GM19328 (cell line): ENCODE measurements at regions not wholly inside any gene's neighbourhood (a gene's known extent, or its start where the extent isn't known, plus 50 kb on each side); places are given as distances from the start of the nearest gene placed in this dataset.
"Not testable (repeated sequence)": the region's sequence is repeated elsewhere in the genome, so short reads cannot be mapped to it uniquely, and the experiment has no call there.

ENCODE experiments used
- ATAC-seq: cut with Tn5 transposase; IDR thresholded peaks from one replicate; pipeline ENCODE4 v1.9.1; 2021; ENCODE audit warnings: mild to moderate bottlenecking, moderate library complexity; ENCODE audit not compliant: unreplicated experiment

- no peak for ATAC-seq
These were observed 479.0 kb downstream of the RAP2B start for GRCh38 chr3:153640689-153641665.

- not testable (repeated sequence) for ATAC-seq
These were observed 478.6 kb upstream of the ARHGEF26 start for GRCh38 chr3:153642576-153642975.

DNA sequence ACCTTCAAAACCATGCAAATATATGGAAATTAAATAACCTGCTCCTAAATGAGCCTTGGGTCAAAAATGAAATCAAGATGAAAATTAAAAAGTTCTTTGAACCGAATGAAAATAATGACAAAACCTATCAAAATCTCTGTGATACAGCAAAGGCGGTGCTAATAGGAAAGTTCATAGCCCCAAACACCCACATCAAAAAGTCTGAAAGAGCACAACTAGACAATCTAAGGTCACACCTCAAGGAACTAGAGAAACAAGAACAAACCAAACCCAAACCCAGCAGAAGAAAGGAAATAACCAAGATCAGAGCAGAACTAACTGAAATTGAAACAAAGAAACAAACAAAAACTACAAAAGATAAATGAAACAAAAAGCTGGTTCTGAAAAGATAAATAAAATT lies 477.7 kb upstream of the ARHGEF26 start:
- not testable (repeated sequence) for ATAC-seq

GRCh38 chr3:153649286-153649839 lies 471.8 kb upstream of the ARHGEF26 start:
- no peak for ATAC-seq

DNA sequence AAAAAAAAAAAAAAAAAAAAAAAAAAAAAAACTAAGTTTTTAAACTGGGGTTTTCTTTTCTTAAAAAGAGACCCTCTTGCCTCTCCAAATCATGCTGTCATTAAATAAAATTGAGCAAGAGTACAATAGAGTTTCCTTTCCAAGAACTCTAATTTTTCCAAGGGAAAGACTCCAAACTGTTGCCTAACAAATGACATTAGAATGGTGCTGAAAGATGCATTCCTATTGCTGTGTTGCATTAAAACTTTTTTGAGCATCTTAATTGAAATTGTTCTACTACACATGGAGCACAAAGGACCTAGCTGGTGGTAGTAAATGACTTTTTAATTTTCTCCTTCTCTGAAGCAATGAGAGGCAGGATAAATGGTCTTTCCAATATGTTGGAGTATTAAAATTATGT lies 469.1 kb upstream of the ARHGEF26 start:
- ATAC-seq = no peak

DNA sequence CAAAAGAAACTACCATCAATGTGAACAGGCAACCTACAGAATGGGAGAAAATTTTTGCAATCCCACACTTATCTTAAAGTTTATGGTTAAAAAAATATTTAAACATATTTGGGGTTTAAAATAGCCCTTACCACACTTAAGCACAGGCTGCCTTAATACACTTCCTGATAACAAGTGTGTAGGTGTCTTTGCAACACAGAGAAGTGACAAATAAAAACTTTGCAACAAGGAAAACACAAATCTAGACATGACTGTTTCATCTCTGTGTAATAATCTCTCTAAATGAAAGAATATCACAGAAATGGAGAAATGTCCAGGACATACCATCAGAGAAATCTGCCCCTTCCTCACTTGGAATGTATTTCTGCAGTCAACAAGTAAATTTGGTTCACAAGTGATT lies 464.1 kb upstream of the ARHGEF26 start:
- no peak for ATAC-seq

DNA sequence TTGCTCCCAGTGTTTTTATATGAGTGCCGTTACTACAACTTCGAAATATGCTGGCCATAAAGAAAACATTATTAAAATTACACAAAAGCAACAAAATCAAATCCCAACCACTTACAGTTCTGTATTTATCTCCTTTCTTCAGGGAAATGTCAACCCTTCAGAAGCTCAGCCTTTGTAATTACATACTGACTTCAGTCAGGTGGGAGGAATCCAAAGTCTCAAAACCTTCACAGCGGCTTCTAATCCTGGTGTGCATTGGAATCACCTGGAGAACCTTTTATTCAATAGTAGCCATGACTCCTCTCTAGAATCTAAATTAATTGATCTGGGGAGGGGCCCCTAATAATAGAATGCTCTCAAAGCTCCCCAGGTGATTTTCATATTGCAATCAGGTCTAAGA lies 463.7 kb upstream of the ARHGEF26 start:
- no peak for ATAC-seq

DNA sequence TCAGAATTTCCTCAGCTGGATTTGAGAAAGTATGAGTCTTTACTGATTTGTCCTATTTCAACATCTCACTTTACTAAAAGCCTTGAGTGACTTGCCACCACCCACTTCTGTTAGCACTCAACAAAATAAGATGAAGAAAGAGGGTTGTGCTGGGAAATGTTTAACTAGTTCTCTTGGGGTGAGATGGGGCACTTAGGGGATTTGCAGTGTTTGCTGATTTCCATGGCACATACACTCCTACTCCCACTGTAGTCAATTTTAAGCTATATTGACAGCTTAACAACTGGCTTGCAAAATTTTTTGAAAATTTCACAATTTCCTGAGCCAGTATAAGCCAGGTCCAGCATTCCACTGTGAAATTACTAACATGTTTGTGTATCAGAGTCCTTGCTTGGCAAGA lies 463.1 kb upstream of the ARHGEF26 start:
- no peak for ATAC-seq

DNA sequence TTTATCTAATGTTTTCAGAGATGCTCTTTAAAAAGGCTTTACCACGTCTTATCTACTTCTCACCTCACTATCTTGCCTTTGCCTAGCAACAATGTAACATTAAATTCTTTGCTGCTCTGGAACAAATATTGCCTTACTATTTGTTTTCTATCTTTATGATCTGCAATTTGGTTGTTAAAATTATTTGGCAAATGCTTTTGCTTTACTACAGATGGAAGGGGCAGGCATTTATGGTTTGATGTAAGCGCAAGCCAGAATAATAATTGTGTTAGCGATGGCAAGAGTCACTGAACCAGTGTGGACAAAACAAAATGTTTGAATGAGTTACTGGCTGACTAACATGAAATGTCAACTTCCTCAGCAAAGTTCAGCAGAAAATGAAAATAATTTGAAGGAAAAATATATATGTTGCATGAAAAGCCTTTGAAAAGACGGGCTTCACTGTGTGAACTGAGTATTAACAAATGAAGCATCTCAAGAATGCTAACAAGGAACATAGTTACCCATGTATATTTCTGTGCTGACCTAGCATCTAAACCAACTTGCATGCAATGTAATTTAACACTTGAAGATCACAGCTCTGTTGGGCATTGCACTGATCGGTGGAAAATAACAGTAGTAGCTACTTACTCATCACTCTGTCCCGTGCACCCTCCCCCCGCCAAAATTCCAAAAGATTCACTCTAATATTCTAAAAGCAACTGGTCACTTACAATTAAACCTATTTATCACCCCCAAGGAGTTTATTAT lies 454.0 kb upstream of the ARHGEF26 start:
- ATAC-seq = no peak

GRCh38 chr3:153669527-153669926 lies 451.7 kb upstream of the ARHGEF26 start:
- no peak for ATAC-seq

DNA sequence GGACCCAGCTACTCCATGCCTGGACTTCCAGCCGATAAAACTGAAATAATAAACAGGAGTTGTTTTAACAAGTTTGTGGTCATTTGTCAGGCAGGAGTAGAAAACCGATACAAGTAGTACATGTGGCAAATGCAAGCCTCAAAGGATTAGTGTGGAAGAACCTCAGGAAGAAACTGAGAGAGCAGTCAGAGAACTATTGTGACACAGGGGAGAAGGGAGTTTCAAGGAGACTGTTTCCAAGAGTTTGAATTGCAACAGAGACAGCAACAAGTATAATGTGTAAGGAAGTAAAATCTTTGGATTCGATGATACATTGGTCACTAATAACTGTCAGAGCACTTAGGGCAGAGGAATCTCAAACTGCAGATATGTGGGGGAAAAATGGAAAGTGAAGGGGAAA lies 450.6 kb upstream of the ARHGEF26 start:
- ATAC-seq = no peak

- no peak for ATAC-seq
These were observed 447.3 kb upstream of the ARHGEF26 start for GRCh38 chr3:153673853-153674252.

DNA sequence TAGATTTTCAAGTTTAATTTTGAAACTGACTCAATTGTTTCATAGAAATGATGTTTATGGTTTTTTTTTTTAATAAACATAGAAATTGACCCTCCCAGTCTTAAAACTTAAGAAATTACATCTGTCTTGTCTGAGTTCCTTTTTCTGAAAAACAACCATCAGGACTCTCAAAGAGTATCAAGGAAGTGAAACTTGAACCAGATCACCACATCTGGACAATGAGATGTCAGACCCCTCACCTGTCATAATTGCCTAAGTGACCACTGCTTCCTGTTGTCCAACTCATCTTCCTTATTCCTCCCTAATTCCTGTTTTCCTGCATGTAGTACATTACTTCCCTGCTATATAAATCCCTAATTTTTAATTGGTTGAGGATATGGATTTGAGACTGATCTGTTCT lies 441.5 kb upstream of the ARHGEF26 start:
- ATAC-seq = no peak

- ATAC-seq = no peak
These were observed 440.7 kb upstream of the ARHGEF26 start for GRCh38 chr3:153680526-153680925.

GRCh38 chr3:153681057-153681456 lies 440.1 kb upstream of the ARHGEF26 start:
- no peak for ATAC-seq

- ATAC-seq = no peak
These were observed 432.7 kb upstream of the ARHGEF26 start for GRCh38 chr3:153688301-153689120.

DNA sequence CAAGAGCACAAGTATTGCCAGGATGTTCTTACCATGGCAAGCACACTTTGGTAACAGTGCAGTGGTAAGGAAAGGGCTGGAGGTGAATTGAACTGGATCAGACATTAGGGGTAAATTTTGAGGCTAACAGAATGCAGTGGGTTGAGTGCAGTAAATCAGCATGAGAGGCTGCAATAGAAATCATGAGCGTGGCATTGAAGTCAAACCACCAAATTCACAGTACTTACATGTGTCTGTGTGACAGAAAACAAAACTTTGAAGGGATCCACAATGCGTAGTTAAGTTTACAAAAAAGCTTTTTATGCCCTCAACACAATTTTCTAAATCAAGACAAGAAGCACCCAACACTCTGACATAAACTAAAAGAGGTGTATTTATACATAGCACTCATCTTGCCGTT lies 428.0 kb upstream of the ARHGEF26 start:
- no peak for ATAC-seq

GRCh38 chr3:153702106-153702505 lies 419.1 kb upstream of the ARHGEF26 start:
- ATAC-seq = no peak

GRCh38 chr3:153704115-153704514 lies 417.1 kb upstream of the ARHGEF26 start:
- no peak for ATAC-seq

DNA sequence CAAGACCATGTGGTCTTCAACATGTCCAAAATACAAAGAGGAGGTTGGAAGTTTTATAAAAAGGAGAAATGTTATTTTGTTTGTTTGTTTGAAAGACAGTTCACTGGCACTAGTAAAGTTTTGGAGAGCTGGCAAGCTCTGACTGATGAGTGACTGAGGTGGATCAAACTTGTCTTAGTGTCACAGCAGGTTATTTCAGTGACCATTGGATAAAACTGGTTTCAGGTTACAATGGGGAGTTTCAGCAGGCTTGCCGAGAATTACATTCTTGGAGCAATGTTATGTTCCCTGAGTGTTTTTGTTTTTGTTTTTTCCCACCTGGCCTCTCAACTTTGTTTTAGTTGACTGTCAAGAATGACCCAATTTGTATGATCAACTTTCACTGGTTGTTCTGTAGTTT lies 414.5 kb upstream of the ARHGEF26 start:
- ATAC-seq = no peak

DNA sequence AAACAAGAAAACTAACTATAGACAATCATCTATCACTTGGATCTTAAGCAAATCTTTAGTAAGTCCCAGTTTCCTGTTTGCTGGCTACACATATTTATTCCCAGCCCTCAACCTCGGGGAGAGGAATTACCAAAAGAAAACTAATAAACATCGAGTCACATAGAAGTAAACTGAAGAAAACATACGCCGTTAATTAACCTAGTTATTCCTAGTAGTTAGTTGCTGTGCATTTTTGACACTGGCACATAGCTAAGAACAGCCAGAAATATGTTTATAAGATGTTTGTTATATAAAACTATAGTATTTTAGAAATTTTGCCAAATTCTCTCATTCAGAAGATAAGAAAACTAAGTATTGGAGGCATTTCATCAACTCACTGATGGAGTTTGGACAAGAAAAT lies 407.2 kb upstream of the ARHGEF26 start:
- no peak for ATAC-seq
